Jurkat, Clone E6-1 (cell line): ENCODE measurements at regions not wholly inside any gene's neighbourhood (a gene's known extent, or its start where the extent isn't known, plus 50 kb on each side); places are given as distances from the start of the nearest gene placed in this dataset.

Experiments
- DNase-seq: peaks from one replicate; pipeline ENCODE4 v3.0.0-alpha.2; 2011; ENCODE audit warnings: low read depth, low spot score
- H3K4me3 ChIP-seq: 2 replicates; pipeline ENCODE4 v1.5.1; 2011; ENCODE audit warnings: mild to moderate bottlenecking, low read length, control low read depth, moderate library complexity

DNA sequence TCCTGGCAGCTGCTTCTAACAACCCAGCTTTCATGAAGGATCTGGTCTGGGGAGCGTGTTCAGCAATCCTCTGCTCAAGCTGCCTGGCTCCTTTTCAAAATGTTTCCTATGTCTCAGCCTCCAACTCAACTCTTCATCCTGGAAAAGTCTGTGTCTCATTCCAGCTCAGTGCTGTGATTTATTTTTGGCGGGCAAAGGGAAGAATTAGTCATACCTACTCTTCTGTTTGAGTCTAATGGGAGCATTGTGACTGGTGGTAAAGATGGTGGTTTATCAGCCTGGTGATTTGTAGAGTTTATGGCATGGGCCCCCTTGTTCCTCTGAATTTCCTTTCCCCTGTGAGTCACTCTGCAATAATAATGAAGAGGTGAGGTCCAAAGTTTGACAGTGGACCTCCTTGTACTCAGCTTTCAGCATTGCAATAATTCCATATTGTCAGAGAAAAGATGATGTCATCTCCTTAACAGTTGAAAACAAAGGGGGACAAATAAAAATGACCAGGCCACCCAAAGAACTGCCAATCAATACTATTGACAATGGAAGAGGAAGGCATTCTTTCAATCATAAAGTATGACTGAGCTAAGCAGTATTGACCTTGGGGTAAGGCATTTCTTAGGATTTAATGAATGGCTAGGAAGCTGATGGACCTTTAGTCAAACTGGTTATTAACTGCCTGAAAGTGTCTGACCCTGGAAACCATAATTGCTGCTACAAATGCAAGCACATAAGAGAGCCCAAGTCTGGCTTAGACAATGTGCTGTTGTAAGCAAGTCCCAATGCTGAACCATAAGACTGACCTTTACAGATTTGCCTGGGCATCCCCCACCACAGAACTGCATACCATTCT is 204.7 kb upstream of the MCTP2 start:
- no peak for DNase-seq
- no peak overlapping the region for H3K4me3 ChIP-seq

DNA sequence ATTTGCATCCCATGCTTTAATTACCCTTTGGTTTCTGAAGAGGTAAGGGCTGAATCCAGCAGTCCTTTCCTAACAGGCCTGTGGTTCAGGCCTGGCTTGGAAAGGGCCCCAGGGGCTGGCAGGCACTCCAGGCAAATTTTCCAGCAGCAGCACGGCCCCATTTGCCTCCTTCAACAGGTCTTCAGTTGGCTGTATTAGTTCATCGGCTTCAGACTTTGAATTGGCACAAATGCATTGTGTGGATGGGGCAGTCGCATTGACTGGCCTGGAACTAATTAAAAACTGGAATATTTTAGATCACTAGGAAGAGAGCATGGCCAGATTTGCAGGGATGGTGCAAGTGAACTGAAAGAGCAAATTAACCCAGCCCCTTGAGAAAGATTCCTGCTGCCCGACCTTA is 207.8 kb upstream of the MCTP2 start:
- DNase-seq, result no peak
- no peak overlapping the region for H3K4me3 ChIP-seq

DNA sequence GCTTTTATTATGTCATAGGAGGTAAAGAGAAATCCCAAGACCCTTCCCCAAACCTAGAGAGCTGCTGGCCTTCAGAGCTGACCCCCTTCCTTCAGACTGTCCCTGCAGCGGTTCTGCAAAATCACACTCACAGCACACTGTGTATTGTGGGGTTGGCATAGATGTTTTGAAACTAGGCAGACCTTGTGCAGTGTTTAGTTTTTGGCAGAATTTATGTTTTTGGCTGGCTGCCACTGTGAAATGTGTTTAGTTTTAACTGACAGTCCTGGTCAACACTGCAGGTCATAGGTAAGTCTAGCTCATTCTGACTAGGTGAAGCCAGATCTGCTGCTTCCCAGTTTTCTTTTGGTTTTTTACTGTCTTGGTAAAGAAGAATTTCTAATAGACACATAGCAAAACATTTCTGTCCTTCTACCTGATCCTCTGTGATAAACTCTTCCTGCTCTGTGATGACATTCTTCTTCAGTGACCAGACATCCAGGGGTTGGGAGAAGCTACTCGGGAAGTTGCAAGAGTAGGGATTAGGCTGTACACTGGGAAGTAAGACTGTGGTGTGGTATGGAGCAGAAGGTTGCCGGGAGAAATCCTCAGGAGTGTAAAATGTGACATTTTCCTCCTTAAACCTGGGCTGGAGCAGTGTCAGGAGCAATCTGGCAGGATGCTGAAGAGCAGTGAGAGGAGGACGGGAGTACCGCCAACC is 209.6 kb upstream of the MCTP2 start:
- H3K4me3 ChIP-seq, result no peak overlapping the region
- DNase-seq, result no peak

DNA sequence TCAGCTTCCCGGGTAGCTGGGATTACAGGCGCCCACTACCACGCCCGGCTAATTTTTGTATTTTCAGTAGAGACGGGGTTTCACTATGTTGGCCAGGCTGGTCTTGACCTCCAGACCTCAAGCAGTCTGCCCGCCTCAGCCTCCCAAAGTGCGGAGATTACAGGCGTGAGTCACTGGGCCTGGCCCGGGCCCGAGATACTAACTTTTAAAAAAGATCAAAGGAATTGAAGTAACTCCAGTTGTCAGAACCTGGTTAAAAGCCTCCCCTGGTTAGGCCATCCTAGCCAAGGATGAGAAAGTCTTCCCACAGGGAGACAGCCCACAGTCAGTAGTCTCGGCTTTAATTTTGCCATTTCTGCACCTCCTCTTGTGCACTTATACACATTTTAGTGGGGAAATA is 212.3 kb upstream of the MCTP2 start:
- DNase-seq, result no peak
- H3K4me3 ChIP-seq, result no peak overlapping the region

DNA sequence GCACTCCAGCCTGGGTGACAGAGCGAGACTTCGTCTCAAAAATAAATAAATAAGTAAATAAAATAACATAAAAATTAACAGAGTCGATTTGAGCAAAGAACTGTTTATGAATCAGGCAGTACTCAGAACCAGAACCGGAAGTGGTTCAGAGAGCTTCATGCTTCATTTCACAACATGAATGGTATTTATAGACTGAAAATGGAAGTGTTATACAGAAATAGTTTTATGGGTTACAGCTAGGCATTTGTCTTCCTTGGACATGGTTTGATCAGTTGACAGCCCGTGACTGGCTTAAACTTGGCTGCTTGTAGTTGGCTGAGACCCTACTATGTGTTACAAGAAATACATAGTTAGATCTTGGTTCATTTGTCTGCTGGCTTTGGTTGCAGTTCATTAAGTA is 216.0 kb upstream of the MCTP2 start:
- no peak for DNase-seq
- no peak overlapping the region for H3K4me3 ChIP-seq

DNA sequence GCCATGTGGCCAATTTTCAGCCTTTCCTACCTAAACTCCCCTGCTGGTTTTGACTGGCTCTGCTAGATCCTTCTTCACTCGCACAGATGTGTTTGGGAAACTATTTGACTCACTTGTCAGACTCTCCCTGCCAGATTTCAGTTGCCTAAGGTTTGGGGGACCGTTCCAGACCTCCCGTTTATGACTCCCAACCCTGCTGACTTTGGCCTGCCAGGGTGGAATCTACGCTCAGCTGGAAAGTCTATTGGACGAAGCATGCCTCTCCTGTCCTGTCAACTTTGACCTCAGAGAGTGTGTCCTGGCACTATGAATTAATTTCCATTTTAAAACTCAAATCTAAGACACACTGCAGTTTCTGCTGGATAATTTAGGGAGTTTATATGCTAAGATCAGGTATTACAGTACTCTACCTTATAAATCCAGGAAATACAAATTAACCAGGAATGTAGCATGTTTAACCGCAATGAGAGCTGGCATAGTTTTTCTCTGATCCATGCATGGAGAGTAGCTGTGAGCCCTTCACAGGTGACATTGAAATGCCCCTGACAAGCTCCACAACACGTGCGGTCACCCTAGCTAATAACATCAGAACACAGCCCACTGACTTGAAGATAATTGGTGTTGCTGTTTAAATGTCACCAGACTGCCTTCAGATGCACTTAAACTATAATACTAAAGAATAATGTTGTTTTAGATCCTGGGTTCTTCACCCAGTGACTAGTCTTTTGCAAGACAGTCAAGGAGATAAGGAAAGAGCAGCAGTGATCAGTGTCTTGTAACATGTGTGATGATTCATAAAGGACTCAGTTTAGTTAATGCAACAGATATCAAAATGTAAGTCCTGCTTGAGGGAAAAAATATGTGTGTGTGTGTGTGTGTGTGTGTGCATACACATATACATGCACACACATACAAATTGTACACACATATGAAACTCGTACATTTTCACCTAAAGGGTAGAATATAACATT is 223.0 kb upstream of the MCTP2 start:
- no peak overlapping the region for H3K4me3 ChIP-seq
- DNase-seq, result no peak

DNA sequence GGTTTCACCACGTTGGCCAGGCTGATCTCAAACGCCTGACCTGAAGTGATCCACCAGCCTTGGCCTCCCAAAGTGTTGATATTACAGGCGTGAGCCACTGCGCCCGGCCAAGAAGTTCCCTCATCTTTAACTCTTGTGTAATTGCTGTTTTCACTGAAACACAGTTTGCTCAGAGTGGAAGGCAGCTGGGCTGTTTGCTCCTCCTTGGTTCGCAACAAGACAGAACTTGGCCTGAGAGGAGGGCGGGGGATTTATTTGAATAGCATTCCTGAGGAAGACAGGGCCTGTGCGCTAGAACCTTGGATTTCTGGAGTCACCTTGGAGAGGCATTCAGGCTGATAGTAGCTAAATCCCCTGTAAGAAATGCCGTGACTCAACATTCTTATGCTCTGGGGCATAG is 226.7 kb upstream of the MCTP2 start:
- no peak for DNase-seq
- no peak overlapping the region for H3K4me3 ChIP-seq

DNA sequence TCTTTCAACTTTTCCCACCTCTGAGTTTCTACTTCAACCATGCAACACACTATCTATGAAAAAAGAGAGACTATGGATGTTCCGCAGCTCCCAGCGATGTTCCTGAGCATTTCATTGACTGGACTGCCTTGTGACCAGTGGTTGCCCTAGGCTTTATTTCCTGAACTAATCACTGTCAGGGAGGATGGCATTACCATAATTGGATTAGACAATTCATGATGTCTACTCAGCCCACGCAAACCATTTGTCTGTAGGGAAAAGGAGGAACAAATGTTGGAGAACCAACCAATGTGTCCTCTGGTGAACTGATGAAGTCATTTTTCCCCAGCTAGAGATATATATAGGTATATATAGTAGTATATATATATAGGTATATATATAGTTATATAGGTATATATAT is 229.3 kb upstream of the MCTP2 start:
- no peak for DNase-seq
- no peak overlapping the region for H3K4me3 ChIP-seq

DNA sequence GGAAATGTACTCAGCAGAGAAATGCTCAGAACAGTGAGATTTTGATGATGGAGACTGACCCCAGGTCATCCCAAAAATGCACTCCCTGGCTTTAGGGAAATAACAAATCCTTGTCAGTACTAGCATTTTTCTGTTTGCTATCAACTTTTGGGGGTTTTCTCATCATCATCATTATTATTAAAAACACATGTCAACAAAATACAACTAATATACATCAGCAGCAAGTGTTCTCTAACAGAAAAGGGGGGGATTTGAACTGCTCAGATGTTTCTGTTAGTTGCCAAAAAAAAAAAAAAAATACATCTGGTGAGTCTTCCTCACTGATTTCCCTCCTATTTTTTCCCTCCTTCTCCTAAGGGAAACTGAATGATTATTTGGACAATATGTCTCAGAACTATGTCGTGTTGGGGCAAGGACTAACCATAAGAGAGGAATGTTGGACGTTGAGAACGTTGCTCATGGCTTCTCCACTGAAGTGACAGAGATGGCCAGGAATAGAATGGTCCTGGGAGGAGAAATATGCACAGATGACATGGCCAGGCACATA is 230.0 kb upstream of the MCTP2 start:
- no peak for DNase-seq
- no peak overlapping the region for H3K4me3 ChIP-seq

DNA sequence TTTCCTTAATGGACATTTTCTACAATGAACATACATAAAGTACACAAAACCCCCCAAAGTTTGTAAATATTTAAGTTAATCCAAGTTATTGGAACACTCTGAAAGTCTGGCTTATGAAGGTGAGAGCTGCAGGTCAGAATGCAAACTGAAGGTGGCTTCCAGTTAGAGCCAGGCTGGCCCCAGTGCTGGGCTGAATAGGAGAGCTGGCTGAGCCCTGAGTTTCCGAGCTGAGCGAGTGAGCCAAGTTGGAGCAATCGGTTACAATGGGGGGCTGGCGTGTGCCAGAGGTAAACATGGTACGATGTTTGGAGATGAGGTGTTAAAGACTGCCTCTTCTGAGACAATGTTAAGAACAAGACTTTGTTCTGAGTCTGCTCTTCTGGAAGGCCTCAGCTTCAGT is 230.8 kb upstream of the MCTP2 start:
- no peak for DNase-seq
- no peak overlapping the region for H3K4me3 ChIP-seq

DNA sequence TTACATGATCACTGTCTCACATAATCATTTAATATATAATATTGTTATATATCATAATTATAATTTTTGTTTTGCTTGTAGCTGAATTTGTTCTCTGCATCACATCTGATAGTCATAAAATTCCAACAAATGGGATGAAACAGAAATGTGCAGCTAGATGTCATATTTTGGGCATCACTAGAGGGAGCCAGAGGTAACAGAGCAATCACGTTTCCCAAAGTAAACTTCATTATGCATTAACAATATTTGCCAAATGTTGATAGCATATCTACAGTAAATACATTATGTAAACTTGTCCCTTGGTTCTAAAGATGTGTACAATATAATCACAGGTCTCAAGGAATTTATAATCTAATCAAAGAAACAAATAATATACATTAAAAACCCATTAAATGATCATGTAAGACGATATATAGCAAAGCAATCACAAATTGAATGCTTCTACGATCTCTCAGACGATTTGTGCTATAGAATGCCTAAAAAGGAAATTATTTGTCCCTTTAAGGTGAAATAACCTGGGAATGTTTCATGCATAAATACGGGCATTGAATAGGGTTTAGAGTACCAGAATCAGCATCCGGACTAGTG is 234.2 kb upstream of the MCTP2 start:
- no peak for DNase-seq
- no peak overlapping the region for H3K4me3 ChIP-seq

DNA sequence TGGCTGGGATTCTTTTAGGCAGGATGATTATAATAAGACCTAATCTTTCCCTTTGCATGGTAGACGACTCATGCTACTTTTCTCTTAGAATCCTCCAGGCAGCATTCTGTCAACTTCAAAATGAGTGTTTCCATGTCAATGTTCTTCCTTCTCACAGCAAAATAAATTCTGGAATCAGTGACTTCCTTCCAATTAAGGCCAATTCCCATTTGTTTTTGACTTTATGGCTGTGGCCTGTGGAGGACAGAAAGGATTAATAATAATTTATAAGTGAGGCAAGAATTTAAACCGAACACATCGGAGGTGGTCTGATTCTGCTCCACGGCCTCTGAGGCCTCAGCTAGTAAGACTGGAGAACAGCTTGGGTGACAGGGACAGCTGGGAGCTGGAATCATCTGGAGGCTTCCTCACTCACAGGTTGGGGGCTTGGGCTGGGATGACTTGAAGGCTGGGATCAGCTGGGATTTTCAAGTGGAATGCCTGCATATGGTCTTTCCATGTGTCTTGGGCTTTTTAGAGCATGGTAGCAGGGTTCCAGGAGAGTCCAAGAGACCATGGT is 241.8 kb upstream of the MCTP2 start:
- no peak overlapping the region for H3K4me3 ChIP-seq
- no peak for DNase-seq

DNA sequence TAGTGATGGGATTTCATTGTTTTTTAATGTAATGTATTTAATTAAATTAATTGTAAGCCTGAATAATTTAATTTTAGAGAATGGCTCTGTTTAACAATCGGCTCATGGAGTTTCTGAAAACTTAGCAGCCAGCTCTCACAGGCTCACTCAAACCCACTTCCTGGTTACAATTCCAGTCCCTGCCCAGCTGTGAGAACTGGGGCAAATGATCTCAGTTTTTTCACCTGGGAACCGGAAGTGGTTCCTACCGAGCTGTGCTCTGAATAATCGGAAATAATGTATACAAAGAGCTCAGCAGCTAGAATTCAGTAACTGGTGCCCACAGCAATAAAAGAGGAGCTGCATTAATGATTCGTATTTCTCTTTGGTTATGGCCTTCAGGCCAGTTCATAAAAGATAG is 244.3 kb upstream of the MCTP2 start:
- peak overlapping the region; percentile 11; the same call in 1 of the 2 replicates for H3K4me3 ChIP-seq
- peak; percentile 95 for DNase-seq

DNA sequence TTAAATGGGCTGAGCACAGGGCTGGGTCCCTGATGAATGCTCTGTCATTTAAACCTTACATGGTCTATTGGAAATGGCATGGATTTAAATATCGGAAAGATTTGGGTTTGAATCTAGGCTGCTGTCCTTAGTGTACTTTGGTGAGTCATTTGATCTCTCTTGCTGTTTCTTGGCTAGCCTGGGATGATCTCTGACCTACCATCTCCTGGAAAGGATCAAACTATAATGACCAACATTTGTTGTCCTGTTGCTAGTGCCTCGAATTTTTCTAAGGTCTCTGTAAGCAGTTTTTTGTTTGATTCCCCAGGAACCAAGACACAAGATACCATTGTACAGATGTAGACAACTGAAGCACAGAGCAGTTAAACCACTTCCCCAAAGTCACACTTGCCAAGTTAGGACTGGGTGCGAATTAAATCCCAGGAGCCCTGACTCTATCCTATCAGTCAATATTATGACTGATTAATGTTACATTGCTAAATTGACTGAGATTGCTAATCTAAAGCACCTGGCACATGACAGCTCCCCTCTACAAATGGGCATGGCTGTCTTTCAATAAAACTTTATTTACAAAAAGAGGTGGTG is 244.9 kb upstream of the MCTP2 start:
- peak; percentile 48 for DNase-seq
- H3K4me3 ChIP-seq, result no peak overlapping the region

DNA sequence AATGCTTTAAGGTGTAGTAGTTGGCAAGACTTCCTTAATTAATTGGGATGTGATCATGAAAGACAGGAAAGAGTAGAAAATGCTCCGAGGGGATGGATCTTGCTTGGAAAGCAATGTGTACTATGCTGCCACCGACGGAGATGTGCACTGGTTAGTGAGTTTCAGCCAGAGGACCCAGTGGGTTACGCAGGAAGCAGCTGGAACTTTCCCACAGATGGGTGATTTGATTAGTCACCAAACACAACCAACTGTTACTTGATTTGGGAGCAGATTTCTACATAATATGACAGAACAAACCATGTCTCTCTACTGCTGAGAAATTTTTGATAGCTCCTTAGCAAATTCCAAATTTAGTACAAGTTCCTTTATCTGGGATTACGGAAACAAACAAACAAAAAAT is 245.4 kb upstream of the MCTP2 start:
- H3K4me3 ChIP-seq, result no peak overlapping the region
- DNase-seq, result peak; percentile 50

DNA sequence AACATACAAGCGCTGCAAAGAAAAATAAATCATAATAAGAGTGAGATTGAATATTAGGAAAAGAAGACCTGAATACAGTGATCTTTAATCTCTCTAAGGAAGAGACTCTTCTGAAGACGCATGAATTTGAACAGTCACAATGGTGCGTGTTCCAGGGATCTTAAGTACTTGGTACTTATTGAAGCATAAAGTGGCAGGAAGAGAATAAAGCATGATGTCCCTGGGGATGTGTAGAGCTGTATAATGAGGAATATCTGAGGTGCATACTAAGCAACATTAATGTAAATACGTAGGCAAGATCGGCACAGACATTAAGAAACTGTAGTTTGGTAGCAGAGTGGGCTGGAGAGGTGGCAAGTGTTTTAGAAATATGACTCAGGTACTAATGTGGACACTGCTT is 246.2 kb upstream of the MCTP2 start:
- H3K4me3 ChIP-seq, result no peak overlapping the region

DNA sequence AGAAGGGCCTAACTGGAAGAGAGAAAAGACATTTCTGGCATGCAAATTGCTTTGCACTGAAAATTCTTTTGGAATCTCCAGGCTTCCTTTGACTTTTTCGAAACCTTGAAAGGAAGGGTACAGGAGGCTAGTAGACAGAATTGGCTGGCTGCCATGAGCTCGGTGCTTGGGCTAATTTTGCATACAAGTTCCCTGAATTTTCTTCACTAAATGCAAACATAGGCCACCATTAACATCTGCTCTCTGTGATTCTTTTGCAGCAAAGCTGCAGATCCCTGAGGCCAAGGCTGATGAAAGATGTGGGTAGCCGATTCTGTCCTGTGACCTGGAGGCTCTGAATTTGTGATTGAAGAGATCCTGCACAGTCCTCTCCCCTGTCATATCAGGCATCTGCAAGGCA is 247.8 kb upstream of the MCTP2 start:
- no peak for DNase-seq
- no peak overlapping the region for H3K4me3 ChIP-seq

More for the DNA sequence above, 246.2 kb upstream of the MCTP2 start:
- no peak for DNase-seq

DNA sequence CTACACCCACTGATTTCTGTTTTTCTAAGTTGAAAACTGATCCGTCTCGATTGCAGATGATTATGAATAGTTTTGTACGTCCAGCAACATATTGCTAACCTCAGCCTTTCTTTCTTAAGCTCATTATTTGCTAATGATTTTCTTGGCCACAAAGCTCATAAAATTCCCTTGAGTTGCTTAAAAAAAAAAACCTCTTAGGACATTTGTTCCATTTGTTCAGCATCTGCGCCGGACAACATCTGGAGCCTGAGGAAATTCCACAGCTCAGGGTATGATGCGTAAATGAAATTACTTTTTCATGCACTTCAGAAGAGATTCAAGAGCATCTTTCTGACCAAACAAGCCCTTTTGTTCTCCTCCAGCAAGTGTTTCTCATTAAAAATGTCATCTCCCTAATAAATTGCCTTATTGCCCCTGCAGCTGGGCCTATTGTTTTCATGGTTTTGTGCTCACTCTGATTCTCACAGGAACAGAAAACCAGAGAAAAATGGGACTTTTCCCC is 249.1 kb upstream of the MCTP2 start:
- H3K4me3 ChIP-seq, result no peak overlapping the region
- DNase-seq, result no peak
